NCI-H2227 (cell line): ENCODE measurements at regions not wholly inside any gene's neighbourhood (a gene's known extent, or its start where the extent isn't known, plus 50 kb on each side); places are given as distances from the start of the nearest gene placed in this dataset.
"Not testable (repeated sequence)": the region's sequence is repeated elsewhere in the genome, so short reads cannot be mapped to it uniquely, and the experiment has no call there.

Experiments
- DNase-seq: peaks from one replicate; lab custom pipeline; 2025; ENCODE audit not compliant: unreplicated experiment; lab: John Stamatoyannopoulos, UW

DNA sequence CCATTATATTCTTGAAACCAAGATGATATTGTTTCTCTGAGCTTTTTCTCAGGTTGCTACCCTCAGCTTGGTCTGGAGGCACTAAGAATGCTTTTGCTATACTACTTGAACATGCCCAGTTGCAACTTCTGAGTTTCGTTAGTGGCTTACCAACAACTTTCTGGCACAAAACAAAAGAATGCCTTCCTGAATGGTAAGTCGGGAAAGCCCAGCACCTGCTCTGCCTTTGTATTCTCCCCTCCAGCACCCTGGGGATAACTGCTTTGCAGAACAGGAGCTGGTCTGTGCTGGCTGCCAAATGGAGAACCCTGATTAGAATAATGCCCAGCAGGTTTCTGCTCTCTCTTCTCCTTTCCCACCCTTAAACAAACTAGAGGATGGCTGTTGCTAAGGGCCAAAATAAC, 149.3 kb downstream of the TGFB2 start:
- DNase-seq = no peak

DNA sequence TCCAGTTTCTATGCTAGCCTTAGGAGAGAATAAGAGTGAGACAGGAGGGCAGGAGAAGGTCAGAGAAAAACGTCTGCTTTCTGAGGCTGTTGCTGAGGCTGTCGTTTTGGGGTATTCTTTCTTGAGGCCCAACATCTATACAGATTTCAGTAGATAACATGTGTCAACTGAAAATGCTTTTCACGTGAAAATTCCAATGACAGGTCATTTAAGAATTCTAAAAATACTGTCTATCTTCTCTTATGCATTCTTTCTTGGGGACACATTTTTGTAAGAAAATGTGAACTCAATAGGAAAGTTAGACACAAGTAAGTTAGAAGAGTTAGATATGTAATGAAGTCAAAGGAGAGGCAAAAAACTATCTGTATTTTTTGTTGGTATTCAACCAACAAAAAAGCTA, 150.8 kb downstream of the TGFB2 start:
- DNase-seq = no peak

DNA sequence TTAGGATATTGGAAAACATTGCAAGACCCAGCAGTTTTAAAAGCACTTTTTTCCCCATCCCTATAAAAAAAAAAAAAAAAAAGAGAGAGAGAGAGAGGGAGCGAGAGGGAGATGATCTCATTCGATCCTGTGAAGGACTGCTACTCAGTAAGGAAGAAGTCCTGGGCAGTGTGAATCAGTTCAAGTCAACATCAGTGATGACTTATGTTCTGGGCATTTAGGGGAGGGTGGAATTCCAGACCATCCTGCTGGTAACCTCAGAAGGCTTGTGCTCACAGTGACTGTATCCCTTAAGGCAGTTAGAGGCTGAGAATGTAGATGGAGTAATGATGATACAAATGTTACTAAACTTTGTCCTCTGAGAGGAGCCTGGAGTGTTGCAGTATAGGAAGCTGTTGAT, 151.4 kb downstream of the TGFB2 start:
- no peak for DNase-seq

DNA sequence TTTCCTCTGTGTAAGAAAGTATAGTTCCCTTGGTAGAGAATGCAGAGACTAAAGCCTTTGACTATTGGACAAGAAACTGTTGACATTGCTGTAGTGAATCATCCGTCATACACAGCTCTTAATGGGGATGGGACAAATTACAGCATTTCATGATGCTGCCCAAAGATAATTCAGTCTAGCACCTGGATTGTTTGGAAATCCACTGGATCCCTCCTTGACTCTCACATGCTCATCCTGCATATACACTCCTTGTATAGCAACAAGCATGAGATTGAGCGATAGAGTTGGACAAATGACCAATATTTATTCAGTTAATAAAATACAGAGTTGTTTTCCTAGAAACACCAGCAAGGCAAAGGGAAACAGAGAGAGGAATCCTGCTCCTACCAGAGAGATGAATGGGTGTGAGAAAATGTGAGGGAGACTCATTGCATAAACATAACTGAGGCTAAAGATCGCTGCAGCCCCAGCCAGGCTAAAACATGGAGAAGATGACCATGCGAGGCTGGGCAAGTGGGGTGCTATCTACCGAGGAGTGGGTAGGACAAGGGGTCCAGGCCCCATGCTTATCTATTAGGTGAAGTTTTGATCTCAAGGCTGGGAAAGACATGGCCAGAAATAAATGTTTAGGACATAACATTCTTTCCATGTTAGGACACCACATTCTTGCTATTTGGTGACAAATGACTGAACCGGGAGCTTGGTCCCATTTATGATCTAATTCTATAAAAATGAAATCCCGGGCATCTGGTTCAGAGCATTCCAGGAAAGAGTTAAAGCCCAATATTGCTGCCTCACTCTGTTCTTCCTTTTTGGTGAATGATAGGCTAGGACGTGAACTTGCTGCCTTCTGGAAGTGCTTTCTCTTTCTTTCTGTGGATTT, 153.2 kb downstream of the TGFB2 start:
- DNase-seq = no peak

DNA sequence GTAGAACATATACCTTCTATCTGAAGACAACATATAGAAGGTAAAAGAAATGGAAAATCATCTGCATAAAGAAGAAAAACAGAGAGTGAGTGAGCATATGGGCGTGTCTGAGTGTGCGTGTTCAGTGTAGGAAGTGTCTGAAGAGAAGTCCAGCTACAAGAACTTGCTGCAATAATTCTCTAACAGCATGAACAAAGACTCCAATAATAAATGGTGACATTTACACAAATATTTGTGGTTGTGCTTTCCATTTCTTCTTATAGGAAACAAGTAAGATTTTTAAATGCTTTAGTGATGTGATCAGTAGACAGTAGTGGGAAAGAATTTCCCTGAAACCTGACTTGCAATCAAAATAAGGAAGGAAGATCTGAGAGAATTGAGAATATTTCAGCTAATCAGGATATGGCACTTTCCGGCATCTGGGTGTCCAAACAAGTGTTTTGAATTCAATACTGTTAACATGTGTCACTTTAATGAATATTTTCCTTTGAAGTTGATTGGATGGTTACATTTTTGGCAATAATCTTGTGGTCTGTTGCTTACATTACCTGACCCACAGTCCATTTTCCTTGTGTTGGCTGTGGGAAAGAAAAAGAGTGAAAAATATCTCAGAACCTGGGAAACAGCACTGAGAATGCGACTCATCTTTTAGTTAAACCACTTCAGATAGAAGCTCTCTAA, 154.0 kb downstream of the TGFB2 start:
- no peak for DNase-seq

DNA sequence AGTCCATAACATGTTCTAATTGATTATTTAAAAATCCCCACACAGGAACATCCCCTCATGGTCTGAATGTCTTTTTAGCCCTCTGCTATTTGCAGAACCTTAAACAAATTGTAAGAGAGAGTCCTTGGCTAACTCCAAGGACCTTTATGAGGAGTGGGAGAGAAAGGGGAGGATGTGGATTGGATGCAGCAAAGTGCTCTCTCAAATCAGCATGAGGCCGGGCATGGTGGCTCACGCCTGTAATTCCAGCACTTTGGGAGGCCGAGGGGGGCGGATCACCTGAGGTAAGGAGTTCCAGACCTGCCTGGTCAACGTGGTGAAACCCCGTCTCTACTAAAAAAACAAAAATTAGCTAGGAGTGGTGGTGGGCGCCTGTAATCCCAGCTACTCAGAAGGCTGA, 154.8 kb downstream of the TGFB2 start:
- DNase-seq = no peak

DNA sequence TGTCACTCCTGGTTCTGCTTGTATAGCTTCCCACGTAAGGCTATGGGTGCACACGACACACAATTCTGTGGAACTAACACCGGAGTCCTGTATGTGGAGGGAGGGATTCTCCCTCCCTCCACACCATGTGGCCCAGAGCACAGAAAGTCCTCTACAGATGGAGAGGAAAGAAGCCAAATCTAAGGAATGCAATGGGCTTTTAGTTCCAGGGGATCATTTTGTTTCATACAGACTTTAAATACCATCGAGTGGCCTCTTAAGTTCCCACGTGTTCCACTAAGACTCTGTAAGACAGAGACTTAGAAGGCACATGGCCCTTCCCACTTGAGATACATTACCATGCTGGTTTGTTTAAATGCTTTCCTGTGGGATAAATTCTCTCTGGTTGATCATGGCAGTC, 156.0 kb downstream of the TGFB2 start:
- no peak for DNase-seq

DNA sequence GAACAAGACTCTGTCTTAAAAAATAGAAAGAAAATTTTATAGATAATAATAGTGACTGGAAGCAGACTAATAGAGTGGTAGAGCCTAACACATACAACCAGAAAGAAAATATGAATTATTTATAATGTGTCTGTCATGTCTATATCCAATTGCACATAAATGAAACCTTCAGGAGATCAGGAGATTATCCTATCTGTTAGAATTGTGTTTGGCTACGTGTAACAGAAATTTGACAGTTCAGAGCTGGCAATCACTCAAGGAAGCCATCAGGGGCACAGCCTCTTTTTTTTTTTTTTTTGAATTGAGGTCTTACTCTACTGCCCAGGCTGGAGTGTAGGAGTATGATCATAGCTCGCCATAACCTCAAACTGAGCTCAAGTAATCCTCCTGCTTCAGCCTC, 157.2 kb downstream of the TGFB2 start:
- DNase-seq = no peak

DNA sequence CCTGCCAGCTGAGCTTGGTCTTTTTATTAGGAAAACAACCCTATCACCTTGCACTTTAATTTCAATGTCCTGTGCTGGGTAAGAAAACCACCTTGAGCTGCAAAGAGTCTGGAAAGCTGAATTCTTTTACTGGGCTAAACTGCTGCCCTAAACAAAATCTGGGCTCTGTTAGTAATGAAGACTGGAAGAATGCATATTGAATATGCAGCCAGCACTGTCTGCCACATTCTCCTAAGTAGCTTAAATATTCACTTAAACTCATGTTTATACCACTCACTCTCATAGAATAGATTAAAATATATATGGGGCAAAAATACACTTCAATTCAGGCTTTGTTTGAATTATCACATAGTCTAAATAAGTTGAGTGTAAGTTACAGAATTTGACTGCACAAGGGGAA, 158.0 kb downstream of the TGFB2 start:
- no peak for DNase-seq

DNA sequence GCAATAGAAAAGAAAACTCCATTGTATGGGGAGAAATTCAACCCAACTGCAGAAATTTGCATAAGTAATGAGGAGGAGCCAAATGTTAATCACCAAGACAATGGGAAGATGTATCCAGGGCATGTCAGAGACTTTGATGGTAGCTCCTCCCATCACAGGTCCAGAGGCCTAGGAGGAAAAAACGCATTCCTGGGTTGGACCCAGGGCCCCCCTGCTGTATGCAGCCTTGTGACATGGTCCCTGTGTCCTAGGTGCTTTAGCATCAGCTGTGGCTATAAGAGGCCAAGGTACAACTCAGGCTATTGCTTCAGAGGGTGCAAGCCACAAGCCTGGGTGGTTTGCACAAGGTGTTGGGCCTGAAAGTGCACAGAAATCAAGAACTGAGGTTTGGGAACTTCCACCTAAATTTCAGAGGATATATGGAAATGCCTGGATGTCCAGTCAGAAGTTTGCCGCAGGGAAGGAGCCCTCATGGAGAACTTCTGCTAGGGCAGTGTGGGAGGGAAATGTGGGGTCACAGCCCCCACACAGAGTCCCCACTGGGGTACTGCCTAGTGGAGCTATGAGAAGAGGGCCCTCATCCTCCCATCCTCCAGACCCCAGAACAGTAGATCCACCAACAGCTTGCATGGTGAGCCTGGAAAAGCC, 162.3 kb downstream of the TGFB2 start:
- DNase-seq = no peak

DNA sequence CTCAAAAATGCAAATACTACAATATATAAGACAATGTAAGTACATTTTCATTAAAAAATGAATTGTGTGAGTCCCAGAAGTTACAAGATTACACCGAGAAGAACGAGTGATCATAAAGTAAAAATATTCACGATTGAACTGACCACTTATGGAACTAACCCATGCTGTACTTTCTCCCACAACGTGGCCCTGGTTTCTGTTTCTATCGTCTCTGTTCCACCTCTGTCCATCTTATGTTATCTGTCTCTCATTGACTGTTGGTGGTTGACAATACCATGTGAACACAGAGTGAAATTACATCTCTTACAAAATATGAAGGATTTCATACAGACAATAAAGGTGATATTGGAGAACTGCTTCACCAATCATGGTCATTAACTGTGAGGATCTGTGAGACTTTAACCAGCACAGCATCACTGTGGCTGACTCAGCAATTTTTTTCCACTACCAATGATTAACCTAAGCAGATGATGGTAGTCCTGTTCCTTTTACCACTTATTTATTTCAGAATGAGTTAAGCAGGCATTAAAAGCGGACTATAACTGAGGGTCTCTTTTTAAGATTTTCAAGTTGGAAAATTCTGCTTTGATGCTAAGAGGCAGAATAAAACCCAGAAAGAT, 165.1 kb downstream of the TGFB2 start:
- no peak for DNase-seq

DNA sequence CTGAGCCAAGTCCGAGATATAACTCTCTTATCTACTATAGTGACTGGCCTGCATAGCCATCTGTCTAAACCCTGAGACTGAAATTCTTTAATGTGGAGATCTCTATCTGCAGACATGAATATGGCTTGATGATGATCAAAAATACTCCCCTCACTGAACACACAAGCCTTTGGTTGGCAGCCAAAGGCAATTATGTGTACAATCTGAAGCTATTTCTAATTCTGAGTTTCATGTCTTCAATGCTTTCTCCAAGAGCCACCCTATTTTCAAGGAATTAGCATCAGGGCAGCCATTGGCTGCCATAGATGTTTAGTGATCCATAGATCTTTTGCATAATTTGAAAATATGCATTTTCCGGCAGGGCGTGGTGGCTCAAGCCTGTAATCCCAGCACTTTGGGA, 168.2 kb downstream of the TGFB2 start:
- DNase-seq = no peak

DNA sequence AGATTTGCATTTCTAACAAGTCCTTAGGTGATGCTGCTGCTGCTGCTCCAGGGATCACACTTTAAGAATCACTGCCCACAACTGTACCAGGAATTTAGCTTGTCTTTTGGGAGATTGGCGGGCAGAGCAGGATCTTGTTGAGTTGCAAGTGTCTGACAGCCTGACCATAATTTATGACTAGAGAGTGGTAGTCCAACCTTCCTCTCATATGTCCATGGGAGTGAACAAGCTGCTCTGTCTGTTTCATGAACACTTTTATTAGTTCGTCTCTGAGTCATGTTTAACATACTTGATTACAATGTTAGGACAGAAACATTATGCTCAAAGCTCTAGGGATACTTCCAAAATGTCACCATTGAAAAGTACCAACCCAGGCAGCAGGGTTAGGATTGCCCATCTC, 169.6 kb downstream of the TGFB2 start:
- no peak for DNase-seq

DNA sequence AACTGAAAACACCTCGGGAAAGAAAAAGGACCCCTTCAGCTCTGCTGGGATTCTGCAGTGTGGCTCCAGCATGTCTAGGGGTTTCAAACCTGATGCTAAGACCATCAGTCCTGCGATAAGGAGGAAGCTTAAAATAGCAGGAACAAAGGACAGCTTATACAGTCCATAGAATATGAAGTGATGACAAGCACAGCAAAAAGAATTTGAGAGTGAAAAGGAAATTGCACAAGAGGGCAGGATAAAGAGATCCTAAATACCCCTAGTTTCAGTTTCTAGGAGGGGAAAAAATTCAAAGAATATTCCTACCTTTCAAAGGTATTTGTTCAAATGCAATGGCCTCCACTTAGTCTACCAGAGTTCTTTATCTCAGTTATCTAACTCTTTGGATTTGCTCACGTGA, 171.4 kb downstream of the TGFB2 start:
- no peak for DNase-seq

DNA sequence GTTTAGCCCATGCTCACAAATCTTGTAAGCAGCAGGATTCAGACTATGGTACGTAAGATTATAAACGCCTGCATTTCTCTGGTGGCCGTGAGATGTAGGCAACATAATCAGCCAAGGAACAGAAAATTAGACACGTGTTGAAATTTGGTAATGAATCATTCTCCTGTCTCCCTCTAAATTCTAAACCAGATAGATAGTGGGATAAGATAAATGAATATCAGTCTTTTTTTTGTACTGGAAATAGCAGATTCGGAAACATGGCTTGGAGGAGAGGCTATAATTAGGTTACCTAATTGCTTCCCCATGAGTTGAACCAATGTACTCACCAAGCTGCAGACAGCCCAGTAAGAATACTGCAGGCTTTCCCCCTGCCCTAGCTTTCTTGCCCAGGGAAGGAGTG, 172.3 kb downstream of the TGFB2 start:
- DNase-seq = no peak

DNA sequence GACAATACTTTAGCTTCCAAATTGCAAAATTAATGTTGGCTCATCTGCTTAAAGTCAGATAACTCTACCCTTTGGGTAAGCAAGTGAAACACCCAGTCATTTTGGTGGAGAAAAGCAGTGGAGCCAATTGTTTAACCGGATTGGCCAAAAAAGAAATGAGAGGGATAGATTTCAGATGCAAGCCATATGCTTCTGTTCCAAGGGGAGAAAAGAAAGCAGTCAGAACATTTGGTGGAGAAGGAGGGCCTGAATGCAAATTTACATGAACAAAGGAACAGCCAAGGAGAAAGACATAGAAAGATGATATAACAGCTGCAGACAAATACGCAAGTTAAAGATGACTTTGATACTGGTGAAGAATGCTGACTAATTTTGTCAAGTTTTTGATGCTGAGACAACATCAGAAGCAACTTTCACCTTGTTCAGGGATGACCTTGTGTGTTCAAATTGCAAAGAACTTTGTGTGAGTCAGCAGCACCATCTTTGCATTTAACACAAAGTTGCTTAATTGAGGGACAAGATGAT, 173.1 kb downstream of the TGFB2 start:
- no peak for DNase-seq

DNA sequence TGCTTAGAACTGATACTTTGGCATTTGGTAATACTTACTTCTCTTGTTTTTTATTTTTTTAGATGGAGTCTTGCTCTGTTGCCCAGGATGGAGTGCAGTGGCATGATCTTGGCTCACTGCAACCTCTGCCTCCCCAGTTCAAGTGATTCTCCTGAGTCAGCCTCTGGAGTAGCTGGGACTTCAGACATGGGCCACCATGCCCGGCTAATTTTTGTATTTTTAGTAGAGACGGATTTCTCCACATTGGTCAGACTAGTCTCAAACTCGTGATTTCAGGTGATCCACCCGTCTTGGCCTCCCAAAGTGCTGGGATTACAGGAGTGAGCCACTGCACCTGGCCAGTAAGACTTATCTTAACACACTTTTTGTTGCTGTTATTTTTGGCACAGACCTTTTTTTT, 175.5 kb downstream of the TGFB2 start:
- DNase-seq = not testable (repeated sequence)

DNA sequence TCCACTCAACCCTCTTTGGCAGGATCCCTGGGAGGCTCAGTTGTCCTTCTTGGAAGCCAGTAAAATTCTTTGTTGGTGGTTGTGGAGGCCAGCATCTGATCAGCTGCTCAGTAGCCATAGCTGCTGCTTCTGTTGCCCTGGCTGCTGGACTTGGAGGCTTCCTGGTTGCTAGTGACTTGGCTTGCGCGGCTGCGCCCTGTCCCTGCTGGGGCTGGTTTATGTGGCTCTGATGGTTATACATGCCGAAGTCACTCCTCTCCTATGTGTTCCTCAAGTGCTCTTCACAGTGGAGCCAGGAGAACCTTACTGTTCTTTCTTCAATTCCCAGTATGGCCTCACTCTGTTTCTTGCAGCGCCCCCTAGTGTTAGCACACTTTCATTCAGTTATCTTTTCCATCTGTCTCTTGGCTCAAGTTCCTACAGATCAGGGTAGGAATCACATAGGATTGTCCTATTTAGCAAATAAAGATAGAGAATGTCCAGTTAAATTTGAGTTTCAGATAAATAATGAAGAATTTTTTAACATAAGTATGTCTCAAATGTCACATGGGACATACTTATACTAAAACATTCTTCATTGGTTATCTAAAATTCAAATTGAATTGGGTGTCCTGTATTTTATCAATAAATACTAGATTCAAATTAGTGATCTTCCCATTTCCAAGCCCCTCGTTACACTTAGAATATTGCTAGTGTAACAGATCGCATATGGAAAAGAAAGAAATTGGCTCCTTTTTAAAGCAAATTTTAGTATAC, 176.5 kb downstream of the TGFB2 start:
- no peak for DNase-seq

DNA sequence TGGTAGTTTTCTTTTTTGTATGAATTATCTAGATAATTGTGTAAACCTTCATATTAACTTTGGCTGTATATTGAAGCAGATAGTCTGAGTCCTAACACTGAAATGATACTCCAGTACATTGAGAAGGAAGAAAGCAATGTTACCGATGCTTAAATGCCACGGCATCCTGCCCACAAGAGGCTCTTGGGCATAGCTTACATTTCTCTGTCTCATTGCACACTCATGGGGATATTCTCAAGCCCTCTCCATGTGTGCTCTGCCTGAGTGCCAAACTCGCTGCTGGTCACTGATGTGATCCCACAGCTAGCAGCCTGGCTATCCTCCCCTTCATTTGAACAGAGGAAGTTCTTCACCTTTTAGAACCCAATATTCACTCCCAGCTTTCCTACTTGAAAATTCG, 179.4 kb downstream of the TGFB2 start:
- DNase-seq = no peak

DNA sequence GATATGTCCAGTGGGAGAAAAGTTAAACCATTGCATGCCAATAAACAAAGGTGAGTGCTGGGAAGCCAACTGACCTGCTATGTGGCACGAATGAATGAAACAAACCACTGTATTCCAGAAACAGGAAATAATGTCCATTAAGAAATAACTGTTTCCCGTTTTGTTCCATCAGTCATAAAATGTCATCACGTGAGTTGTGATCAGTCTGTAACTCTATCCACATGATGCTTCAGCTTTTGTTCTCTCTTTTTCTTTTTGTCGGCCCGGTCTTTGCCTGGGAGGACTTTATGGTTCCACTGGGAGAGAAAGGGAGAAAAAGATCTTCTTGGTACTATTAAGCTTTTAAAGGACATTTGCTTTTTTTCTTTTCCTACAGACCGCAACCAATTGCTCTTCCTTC, 179.9 kb downstream of the TGFB2 start:
- no peak for DNase-seq
